ENCODE measurements at regions not wholly inside any gene's neighbourhood (a gene's known extent, or its start where the extent isn't known, plus 50 kb on each side); places are given as distances from the start of the nearest gene placed in this dataset.

- Histone ChIP-seq H3K9me3 (replicated peaks in 1 of 2; ENCODE audit: control insufficient read depth in 1 of 2, insufficient read depth in 1 of 2, low read length in 2 of 2) (peaks cover 0 to 6% of the 10 kb centered on the region in 2 donors), H3K36me3 (replicated peaks in 1 of 2; ENCODE audit: control insufficient read depth in 1 of 2, insufficient read depth in 2 of 2, low read length in 2 of 2) (no peaks in the 10 kb centered on the region), H3K79me2 (ENCODE audit: insufficient read depth, low read length) (no peaks in the 10 kb centered on the region), H3K4me1 (ENCODE audit: control insufficient read depth in 1 of 2, insufficient read depth in 2 of 2, low read length in 2 of 2) (no peaks in the 10 kb centered on the region), H3K27me3 (ENCODE audit: control insufficient read depth in 2 of 2, insufficient read depth in 2 of 2, low read length in 2 of 2) (no peaks in the 10 kb centered on the region), H3K4me3 (replicated peaks in 1 of 3; ENCODE audit: low read depth in 2 of 3, low read length in 3 of 3) (no peak overlapping the region), H4K20me1 (ENCODE audit: insufficient read depth, low read length) (no peaks in the 10 kb centered on the region), H2AFZ (ENCODE audit: insufficient read depth, low read depth, low read length, poor library complexity, severe bottlenecking) (no peak overlapping the region), H3K27ac (ENCODE audit: low read depth in 1 of 2, low read length in 2 of 2) (no peak overlapping the region), H3K9ac (ENCODE audit: insufficient read depth, low read length, poor library complexity, severe bottlenecking) (no peak overlapping the region), H3K4me2 (replicated peaks; ENCODE audit: extremely low read depth, low read length, poor library complexity, severe bottlenecking) (no peak overlapping the region)
- TF ChIP-seq CTCF (IDR thresholded peaks at IDR 0.05): no peak
- no peak for DNase-seq
- H3K36me3 Mint-ChIP-seq: no peaks in the 10 kb centered on the region
- intact Hi-C loops (cut with micrococcal nuclease): no loop called here
- no peaks in the 10 kb centered on the region for H3K4me1 Mint-ChIP-seq
- H3K4me3 Mint-ChIP-seq: no peak overlapping the region
- H3K27me3 Mint-ChIP-seq (ENCODE audit: low read depth in 3 of 3): peaks cover 0 to 1% (median 0%) of the 10 kb centered on the region in 3 donors
- no CpG with 5 or more reads among the region's 2 CpGs for WGBS (ENCODE audit: insufficient coverage)
- no peak overlapping the region for H3K27ac Mint-ChIP-seq
- peaks cover 0 to 10% (median 4%) of the 10 kb centered on the region in 7 donors for H3K9me3 Mint-ChIP-seq
Measured at GRCh38 chr12:87152075-87152474, 877.1 kb downstream of the C12orf50 start.

GRCh38 chr12:87150969-87151662, 878.1 kb downstream of the C12orf50 start:
- no peaks in the 10 kb centered on the region for H3K27me3 ChIP-seq (ENCODE audit: control insufficient read depth in 2 of 2, insufficient read depth in 2 of 2, low read length in 2 of 2)
- no peak overlapping the region for H3K27ac ChIP-seq (ENCODE audit: low read depth in 1 of 2, low read length in 2 of 2)
- H3K9me3 ChIP-seq (replicated peaks in 1 of 2; ENCODE audit: control insufficient read depth in 1 of 2, insufficient read depth in 1 of 2, low read length in 2 of 2): peaks cover 0 to 6% of the 10 kb centered on the region in 2 donors
- WGBS (ENCODE audit: insufficient coverage): 80% methylated on average over 1 of the region's 2 CpGs
- no peak overlapping the region for H3K4me2 ChIP-seq (replicated peaks; ENCODE audit: extremely low read depth, low read length, poor library complexity, severe bottlenecking)
- no peak for TF ChIP-seq CTCF (IDR thresholded peaks at IDR 0.05)
- no peak for DNase-seq
- Mint-ChIP-seq H3K27ac (no peak overlapping the region), H3K27me3 (ENCODE audit: low read depth in 3 of 3) (peaks cover 0 to 1% (median 0%) of the 10 kb centered on the region in 3 donors), H3K4me3 (no peak overlapping the region), H3K4me1 (no peaks in the 10 kb centered on the region), H3K9me3 (peaks cover 0 to 10% (median 4%) of the 10 kb centered on the region in 7 donors), H3K36me3 (no peaks in the 10 kb centered on the region)
- H2AFZ ChIP-seq (ENCODE audit: insufficient read depth, low read depth, low read length, poor library complexity, severe bottlenecking): no peak overlapping the region
- no peak overlapping the region for H3K9ac ChIP-seq (ENCODE audit: insufficient read depth, low read length, poor library complexity, severe bottlenecking)
- no peaks in the 10 kb centered on the region for H3K79me2 ChIP-seq (ENCODE audit: insufficient read depth, low read length)
- no peak overlapping the region for H3K4me3 ChIP-seq (replicated peaks in 1 of 3; ENCODE audit: low read depth in 2 of 3, low read length in 3 of 3)
- intact Hi-C loops (cut with micrococcal nuclease): no loop called here
- H3K4me1 ChIP-seq (ENCODE audit: control insufficient read depth in 1 of 2, insufficient read depth in 2 of 2, low read length in 2 of 2): no peaks in the 10 kb centered on the region
- H3K36me3 ChIP-seq (replicated peaks in 1 of 2; ENCODE audit: control insufficient read depth in 1 of 2, insufficient read depth in 2 of 2, low read length in 2 of 2): no peaks in the 10 kb centered on the region
- no peaks in the 10 kb centered on the region for H4K20me1 ChIP-seq (ENCODE audit: insufficient read depth, low read length)

Measured in CD14-positive monocyte (primary cell).